Loucy (cell line): ENCODE measurements at regions not wholly inside any gene's neighbourhood (a gene's known extent, or its start where the extent isn't known, plus 50 kb on each side); places are given as distances from the start of the nearest gene placed in this dataset.

Source experiments
- H2AFZ ChIP-seq: fragments of 200-600 bp; sonication (generic); 2 replicates; pipeline ENCODE4 v1.6.0; 2016; ENCODE audit warnings: antibody characterized with exemption, mild to moderate bottlenecking, low read length, moderate library complexity
- H3F3A ChIP-seq: fragments of 200-600 bp; 2 replicates; pipeline ENCODE4 v1.6.0; 2016; ENCODE audit warnings: antibody characterized with exemption, low read depth, mild to moderate bottlenecking
- H3K27me3 ChIP-seq: fragments of 200-600 bp; sonication (generic); 2 replicates; pipeline ENCODE4 v1.6.1; 2014; ENCODE audit warnings: low read length, mild to moderate bottlenecking; ENCODE audit not compliant: insufficient read depth, poor library complexity, severe bottlenecking
- H3K36me3 ChIP-seq: fragments of 200-600 bp; sonication (generic); 2 replicates; pipeline ENCODE4 v1.6.1; 2016; ENCODE audit warnings: low read length; ENCODE audit not compliant: insufficient read depth
- H3K4me1 ChIP-seq: fragments of 200-600 bp; sonication (generic); 2 replicates; pipeline ENCODE4 v1.5.1; 2014; ENCODE audit warnings: low read length, mild to moderate bottlenecking; ENCODE audit not compliant: insufficient read depth, poor library complexity, severe bottlenecking
- H3K4me2 ChIP-seq: fragments of 200-600 bp; sonication (generic); 2 replicates; pipeline ENCODE4 v1.6.0; 2014; ENCODE audit warnings: antibody characterized with exemption, low read length, low read depth, mild to moderate bottlenecking; ENCODE audit not compliant: poor library complexity, severe bottlenecking
- H3K4me3 ChIP-seq: fragments of 200-600 bp; sonication (generic); 2 replicates; pipeline ENCODE4 v1.5.1; 2014; ENCODE audit warnings: low read length, mild to moderate bottlenecking, mixed read lengths; ENCODE audit not compliant: poor library complexity, severe bottlenecking
- H3K79me2 ChIP-seq: fragments of 200-600 bp; sonication (generic); 2 replicates; pipeline ENCODE4 v1.6.1; 2014; ENCODE audit warnings: low read length; ENCODE audit not compliant: insufficient read depth
- H3K9ac ChIP-seq: fragments of 200-600 bp; sonication (generic); 2 replicates; pipeline ENCODE4 v1.6.0; 2014; ENCODE audit warnings: mild to moderate bottlenecking, low read depth, low read length, moderate library complexity; ENCODE audit not compliant: poor library complexity, severe bottlenecking
- H3K9me2 ChIP-seq: fragments of 200-600 bp; sonication (generic); replicated peaks from 2 replicates; pipeline ENCODE4 v1.6.1; 2016; ENCODE audit warnings: low read depth, low read length, mixed read lengths
- H3K9me3 ChIP-seq: fragments of 200-600 bp; sonication (generic); 2 replicates; pipeline ENCODE4 v1.6.1; 2014; ENCODE audit warnings: mild to moderate bottlenecking, antibody characterized with exemption, low read length, low read depth; ENCODE audit not compliant: insufficient read depth
- H4K20me1 ChIP-seq: fragments of 200-600 bp; sonication (generic); 2 replicates; pipeline ENCODE4 v1.6.0; 2014; ENCODE audit warnings: antibody characterized with exemption, low read length, mild to moderate bottlenecking; ENCODE audit not compliant: insufficient read depth, poor library complexity, severe bottlenecking
- CTCF ChIP-seq: fragments of 200-600 bp; sonication (generic); conservative IDR thresholded peaks from 2 replicates; pipeline ENCODE4 v1.5.1; 2014; ENCODE audit warnings: mild to moderate bottlenecking, antibody characterized with exemption, low read length
- EZH2phosphoT487 ChIP-seq: fragments of 200-600 bp; IDR thresholded peaks from 2 replicates; pipeline ENCODE4 v1.6.1; 2018; ENCODE audit warnings: antibody characterized with exemption, mild to moderate bottlenecking, moderate library complexity, borderline replicate concordance

GRCh38 chr4:53682196-53682595 lies 90.9 kb upstream of the LNX1 start:
- H3K9ac ChIP-seq, result no peak overlapping the region
- no peaks in the 10 kb centered on the region for H3K79me2 ChIP-seq
- no peaks in the 10 kb centered on the region for H3K9me3 ChIP-seq
- TF ChIP-seq CTCF, result no peak
- TF ChIP-seq EZH2phosphoT487, result no peak
- no peaks in the 10 kb centered on the region for H3K4me1 ChIP-seq
- no peak overlapping the region for H2AFZ ChIP-seq
- H3K9me2 ChIP-seq, result no peaks in the 10 kb centered on the region
- H4K20me1 ChIP-seq, result no peaks in the 10 kb centered on the region
- H3K36me3 ChIP-seq, result no peaks in the 10 kb centered on the region
- no peaks in the 10 kb centered on the region for H3K27me3 ChIP-seq
- H3F3A ChIP-seq, result no peaks in the 10 kb centered on the region
- no peak overlapping the region for H3K4me3 ChIP-seq
- H3K4me2 ChIP-seq, result no peak overlapping the region

- H3K36me3 ChIP-seq, result no peaks in the 10 kb centered on the region
- no peaks in the 10 kb centered on the region for H3K9me2 ChIP-seq
- H4K20me1 ChIP-seq, result no peaks in the 10 kb centered on the region
- H2AFZ ChIP-seq, result no peak overlapping the region
- no peaks in the 10 kb centered on the region for H3K27me3 ChIP-seq
- H3K4me2 ChIP-seq, result no peak overlapping the region
- no peaks in the 10 kb centered on the region for H3K79me2 ChIP-seq
- no peaks in the 10 kb centered on the region for H3K4me1 ChIP-seq
- TF ChIP-seq CTCF, result no peak
- no peak for TF ChIP-seq EZH2phosphoT487
- no peaks in the 10 kb centered on the region for H3K9me3 ChIP-seq
- H3K4me3 ChIP-seq, result no peak overlapping the region
- H3F3A ChIP-seq, result no peaks in the 10 kb centered on the region
- H3K9ac ChIP-seq, result no peak overlapping the region
These were observed 89.3 kb upstream of the LNX1 start for GRCh38 chr4:53680598-53680997.

GRCh38 chr4:53680168-53680567 lies 88.9 kb upstream of the LNX1 start:
- TF ChIP-seq EZH2phosphoT487 (no peak), CTCF (no peak)
- H3K27me3 ChIP-seq, result no peaks in the 10 kb centered on the region

More at GRCh38 chr4:53680168-53680567, 88.9 kb upstream of the LNX1 start:
- no peaks in the 10 kb centered on the region for H3K36me3 ChIP-seq
- no peak overlapping the region for H3K4me3 ChIP-seq
- no peaks in the 10 kb centered on the region for H4K20me1 ChIP-seq
- no peak overlapping the region for H2AFZ ChIP-seq
- no peaks in the 10 kb centered on the region for H3F3A ChIP-seq
- no peaks in the 10 kb centered on the region for H3K9me3 ChIP-seq
- no peak overlapping the region for H3K9ac ChIP-seq
- no peak overlapping the region for H3K4me2 ChIP-seq
- H3K79me2 ChIP-seq, result no peaks in the 10 kb centered on the region
- H3K9me2 ChIP-seq, result no peaks in the 10 kb centered on the region
- no peaks in the 10 kb centered on the region for H3K4me1 ChIP-seq
